HCT116 (cell line): ENCODE measurements at regions not wholly inside any gene's neighbourhood (a gene's known extent, or its start where the extent isn't known, plus 50 kb on each side); places are given as distances from the start of the nearest gene placed in this dataset.

ENCODE experiments used
- ATAC-seq: fragments of 200-7000 bp; cut with Tn5 transposase; 2 replicates; pipeline ENCODE4 v1.9.1; 2020; ENCODE audit warnings: mild to moderate bottlenecking, moderate library complexity
- BruUV-seq: library from RNA; stranded (reverse); fragments of 400-500 nt; replicated peaks from 2 replicates; lab custom pipeline; 2021; lab: Mats Ljungman, UMichigan
- CTCF ChIA-PET: fragments of 300-600 bp; sonication (Branson Sonifier 250); formaldehyde crosslinking; loops from one replicate; lab custom pipeline; 2021; ENCODE audit warnings: antibody characterized with exemption; lab: Charles Lee
- POLR2A ChIA-PET: fragments of 300-600, 350-600 bp; sonication (Branson Sonifier 250); formaldehyde crosslinking; loops from one replicate; lab custom pipeline; 2021; ENCODE audit warnings: antibody characterized with exemption; lab: Charles Lee
- RAD21 ChIA-PET, 2 experiments: fragments of 300-600 bp; sonication (Branson Sonifier 250); formaldehyde crosslinking; loops; one replicate each; lab custom pipeline; 2023; ENCODE audit warnings: low total read pairs in 2 of 2; ENCODE audit not compliant: uncharacterized antibody in 2 of 2, unreplicated experiment in 2 of 2, low non-redundant PET in 1 of 2; lab: Charles Lee
- DNase-seq: peaks from one replicate; pipeline ENCODE4 v3.0.0-alpha.2; 2010; ENCODE audit warnings: low read depth, low spot score
- H2AFZ ChIP-seq: fragments of 200-600 bp; shearing (Covaris generic), sonication (generic); 2 replicates; pipeline ENCODE4 v1.6.1; 2017; ENCODE audit warnings: low read depth, mixed run types, mixed read lengths, antibody characterized with exemption, low read length; ENCODE audit not compliant: poor library complexity, severe bottlenecking
- H3K27ac ChIP-seq: 2 replicates; pipeline ENCODE4 v1.5.1; 2012; ENCODE audit warnings: low read depth, low read length
- H3K27me3 ChIP-seq: fragments of 200-600 bp; sonication (generic); 2 replicates; pipeline ENCODE4 v1.6.1; 2016; ENCODE audit warnings: mixed run types, low read length, mixed read lengths; ENCODE audit not compliant: insufficient read depth
- H3K36me3 ChIP-seq, 2 experiments: fragments of 200-500 bp in 1 of 2; fragments of 200-600 bp in 1 of 2; sonication (Bioruptor generic) in 1 of 2; sonication (generic) in 1 of 2; 2 replicates each; pipeline versions ENCODE4 v1.5.1 to v1.6.1; 2014 to 2016; ENCODE audit warnings: low read length in 2 of 2, inconsistent platforms in 1 of 2, mixed read lengths in 1 of 2, mixed run types in 1 of 2; ENCODE audit not compliant: insufficient read depth in 2 of 2, control insufficient read depth in 1 of 2
- H3K4me1 ChIP-seq, 2 experiments: fragments of 200-600 bp in 1 of 2; sonication (generic) in 1 of 2; 2 replicates each; pipeline versions ENCODE4 v1.5.1 to v1.6.1; 2012 to 2017; ENCODE audit warnings: low read length in 2 of 2, inconsistent platforms in 1 of 2, mild to moderate bottlenecking in 1 of 2, mixed read lengths in 1 of 2, mixed run types in 1 of 2, moderate library complexity in 1 of 2; ENCODE audit not compliant: insufficient read depth in 2 of 2, control insufficient read depth in 1 of 2
- H3K4me2 ChIP-seq: fragments of 200-600 bp; sonication (generic); 2 replicates; pipeline ENCODE4 v1.6.1; 2017; ENCODE audit warnings: mixed run types, low read length, mixed read lengths
- H3K4me3 ChIP-seq, 2 experiments: fragments of 200-600 bp in 1 of 2; sonication (generic) in 1 of 2; replicated peaks in 1 of 2; 2 replicates each; pipeline ENCODE4 v1.5.1; 2011 to 2016; ENCODE audit warnings: low read length in 2 of 2, control low read depth in 1 of 2, low read depth in 1 of 2, mild to moderate bottlenecking in 1 of 2, mixed read lengths in 1 of 2, mixed run types in 1 of 2
- H3K79me2 ChIP-seq: fragments of 200-600 bp; sonication (generic); 2 replicates; pipeline ENCODE4 v1.6.1; 2017; ENCODE audit warnings: mild to moderate bottlenecking, mixed run types, low read length, moderate library complexity, mixed read lengths; ENCODE audit not compliant: insufficient read depth
- H3K9ac ChIP-seq: fragments of 200-600 bp; sonication (generic); 2 replicates; pipeline ENCODE4 v1.6.1; 2016; ENCODE audit warnings: low read length, mixed read lengths
- H3K9me2 ChIP-seq: fragments of 200-600 bp; sonication (generic), shearing (Covaris generic); 2 replicates; pipeline ENCODE4 v1.6.1; 2017; ENCODE audit warnings: mixed run types, mild to moderate bottlenecking, moderate library complexity; ENCODE audit not compliant: insufficient read depth
- H3K9me3 ChIP-seq, 2 experiments: fragments of 200-500 bp in 1 of 2; fragments of 200-600 bp in 1 of 2; sonication (Bioruptor generic) in 1 of 2; sonication (generic) in 1 of 2; 2 replicates each; pipeline ENCODE4 v1.6.1; 2014 to 2017; ENCODE audit warnings: low read length in 2 of 2, mixed read lengths in 2 of 2, inconsistent platforms in 1 of 2, low read depth in 1 of 2, mild to moderate bottlenecking in 1 of 2, mixed run types in 1 of 2, moderate library complexity in 1 of 2; ENCODE audit not compliant: control insufficient read depth in 1 of 2, insufficient read depth in 1 of 2
- H4K20me1 ChIP-seq: fragments of 200-600 bp; sonication (generic), shearing (Covaris generic); 2 replicates; pipeline ENCODE4 v1.6.1; 2017; ENCODE audit warnings: mixed run types, mild to moderate bottlenecking, moderate library complexity; ENCODE audit not compliant: insufficient read depth
- CEBPB ChIP-seq: IDR thresholded peaks from 2 replicates; pipeline ENCODE4 v1.6.1; 2012; ENCODE audit warnings: low read depth
- CTCF ChIP-seq, 3 experiments: fragments of 200-600 bp in 1 of 3; sonication (generic) in 1 of 3; IDR thresholded peaks in 2 of 3; conservative IDR thresholded peaks in 1 of 3; 2 replicates each; pipeline ENCODE4 v1.5.1; 2012 to 2017; ENCODE audit warnings: low read depth in 2 of 3, low read length in 2 of 3, antibody characterized with exemption in 1 of 3, borderline replicate concordance in 1 of 3, control low read depth in 1 of 3, mild to moderate bottlenecking in 1 of 3, mixed read lengths in 1 of 3, mixed run types in 1 of 3, moderate library complexity in 1 of 3; ENCODE audit not compliant: insufficient read depth in 1 of 3
- ELF1 ChIP-seq: IDR thresholded peaks from 2 replicates; pipeline ENCODE4 v1.6.1; 2012; ENCODE audit warnings: low read depth, borderline replicate concordance
- MAX ChIP-seq: IDR thresholded peaks from 2 replicates; pipeline ENCODE4 v1.6.1; 2012
- RAD21 ChIP-seq: IDR thresholded peaks from 2 replicates; pipeline ENCODE4 v1.6.1; 2012; ENCODE audit warnings: low read depth, mild to moderate bottlenecking
- SIN3A ChIP-seq: IDR thresholded peaks from 2 replicates; pipeline ENCODE4 v1.6.1; 2012; ENCODE audit warnings: low read depth
- SP1 ChIP-seq: IDR thresholded peaks from 2 replicates; pipeline ENCODE4 v1.6.1; 2012; ENCODE audit warnings: low read depth
- SRF ChIP-seq: IDR thresholded peaks from 2 replicates; pipeline ENCODE4 v1.6.1; 2012; ENCODE audit warnings: low read depth
- YY1 ChIP-seq: IDR thresholded peaks from 2 replicates; pipeline ENCODE4 v1.6.1; 2011; ENCODE audit warnings: low read length, low read depth, moderate library complexity, mild to moderate bottlenecking; ENCODE audit not compliant: insufficient replicate concordance; ENCODE audit errors: extremely low read depth
- ZFX ChIP-seq: fragments of 450-650 bp; IDR thresholded peaks from 2 replicates; pipeline ENCODE4 v1.6.1; 2017
- ZNF274 ChIP-seq: fragments of 200-500 bp; sonication (Bioruptor generic); IDR thresholded peaks from 2 replicates; pipeline ENCODE4 v1.6.1; 2014; ENCODE audit warnings: mild to moderate bottlenecking, low read depth, low read length, inconsistent platforms
- intact Hi-C: fragments of 100-400 bp; cut with micrococcal nuclease; formaldehyde crosslinking; loops from 2 replicates; pipeline ENCODE4 v1.10.0; 2022
- TF ChIP-seq, protein P1 (sequence below): IDR thresholded peaks from 2 replicates; pipeline ENCODE4 v1.6.1; 2011; ENCODE audit warnings: mild to moderate bottlenecking, low read length, moderate library complexity; ENCODE audit not compliant: insufficient replicate concordance; ENCODE audit errors: extremely low read depth
- TF ChIP-seq, protein P2 (sequence below): IDR thresholded peaks from 2 replicates; pipeline ENCODE4 v1.6.1; 2012

- POLR2A ChIA-PET = no interaction called here
- intact Hi-C loops = no loop called here
- Histone ChIP-seq H3K27me3 (no peaks in the 10 kb centered on the region), H3K79me2 (no peaks in the 10 kb centered on the region), H3K9ac (no peak overlapping the region), H2AFZ (no peak overlapping the region), H3K9me3 (no peaks in the 10 kb centered on the region), H3K4me3 (no peak overlapping the region), H3K27ac (no peak overlapping the region), H4K20me1 (no peaks in the 10 kb centered on the region), H3K36me3 (no peaks in the 10 kb centered on the region)
- ATAC-seq (no peak), DNase-seq (no peak)
- CTCF ChIA-PET = no interaction called here
- TF ChIP-seq YY1 (no peak), SRF (no peak), ELF1 (no peak), ZFX (no peak), RAD21 (no peak), CTCF (IDR thresholded peaks at IDR 0.05 in 2 of 3, conservative IDR thresholded peaks at IDR 0.05 in 1 of 3; ENCODE audit: borderline replicate concordance in 1 of 3, insufficient read depth in 1 of 3, low read depth in 2 of 3, low read length in 2 of 3) (no peak), SP1 (no peak), ZNF274 (no peak), CEBPB (no peak), SIN3A (no peak), MAX (no peak)
- TF ChIP-seq, protein P1, sequence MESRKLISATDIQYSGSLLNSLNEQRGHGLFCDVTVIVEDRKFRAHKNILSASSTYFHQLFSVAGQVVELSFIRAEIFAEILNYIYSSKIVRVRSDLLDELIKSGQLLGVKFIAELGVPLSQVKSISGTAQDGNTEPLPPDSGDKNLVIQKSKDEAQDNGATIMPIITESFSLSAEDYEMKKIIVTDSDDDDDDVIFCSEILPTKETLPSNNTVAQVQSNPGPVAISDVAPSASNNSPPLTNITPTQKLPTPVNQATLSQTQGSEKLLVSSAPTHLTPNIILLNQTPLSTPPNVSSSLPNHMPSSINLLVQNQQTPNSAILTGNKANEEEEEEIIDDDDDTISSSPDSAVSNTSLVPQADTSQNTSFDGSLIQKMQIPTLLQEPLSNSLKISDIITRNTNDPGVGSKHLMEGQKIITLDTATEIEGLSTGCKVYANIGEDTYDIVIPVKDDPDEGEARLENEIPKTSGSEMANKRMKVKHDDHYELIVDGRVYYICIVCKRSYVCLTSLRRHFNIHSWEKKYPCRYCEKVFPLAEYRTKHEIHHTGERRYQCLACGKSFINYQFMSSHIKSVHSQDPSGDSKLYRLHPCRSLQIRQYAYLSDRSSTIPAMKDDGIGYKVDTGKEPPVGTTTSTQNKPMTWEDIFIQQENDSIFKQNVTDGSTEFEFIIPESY = no peak
- TF ChIP-seq, protein P2, sequence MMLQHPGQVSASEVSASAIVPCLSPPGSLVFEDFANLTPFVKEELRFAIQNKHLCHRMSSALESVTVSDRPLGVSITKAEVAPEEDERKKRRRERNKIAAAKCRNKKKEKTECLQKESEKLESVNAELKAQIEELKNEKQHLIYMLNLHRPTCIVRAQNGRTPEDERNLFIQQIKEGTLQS = no peak
- TF ChIP-seq, all 23 proteins: peak for 0
- Histone ChIP-seq H3K4me2 (no peak overlapping the region), H3K9me2 (no peaks in the 10 kb centered on the region), H3K4me1 (no peaks in the 10 kb centered on the region)
- RAD21 ChIA-PET = no interaction called here
- BruUV-seq = no TSS peak
Observed at GRCh38 chr3:106092792-106093191, 224.0 kb upstream of the CBLB start.
